Suprapubic skin (tissue), 4 donors: ENCODE measurements at regions not wholly inside any gene's neighbourhood (a gene's known extent, or its start where the extent isn't known, plus 50 kb on each side); places are given as distances from the start of the nearest gene placed in this dataset.

ENCODE experiments used
- DNase-seq, 2 donors: peaks; one replicate each; pipeline ENCODE4 v3.0.0-alpha.2; 2019; ENCODE audit warnings: low spot score in 2 of 2
- H3K27ac ChIP-seq: fragments of 200-600 bp; sonication (generic); one replicate; pipeline ENCODE4 v1.5.1; 2019
- H3K27me3 ChIP-seq: fragments of 200-600 bp; sonication (generic); one replicate; pipeline ENCODE4 v1.5.1; 2019
- H3K36me3 ChIP-seq: fragments of 200-600 bp; sonication (generic); one replicate; pipeline ENCODE4 v1.5.1; 2019
- H3K4me1 ChIP-seq: fragments of 200-600 bp; sonication (generic); one replicate; pipeline ENCODE4 v1.5.1; 2019
- H3K4me3 ChIP-seq: fragments of 200-600 bp; sonication (generic); one replicate; pipeline ENCODE4 v1.5.1; 2019; ENCODE audit warnings: mild to moderate bottlenecking
- H3K9me3 ChIP-seq: fragments of 200-600 bp; sonication (generic); one replicate; pipeline ENCODE4 v1.5.1; 2019
- EP300 ChIP-seq: sonication (generic); formaldehyde crosslinking; IDR thresholded peaks from one replicate; pipeline ENCODE4 v1.6.1; 2017; ENCODE audit warnings: antibody characterized with exemption
- POLR2A ChIP-seq, 2 donors: fragments of 450-650 bp; IDR thresholded peaks; one replicate each; pipeline ENCODE4 v1.6.1; 2017; ENCODE audit warnings: antibody characterized with exemption in 2 of 2, mild to moderate bottlenecking in 2 of 2, moderate library complexity in 2 of 2
- POLR2AphosphoS5 ChIP-seq, 3 donors: sonication (generic); formaldehyde crosslinking; IDR thresholded peaks; one replicate each; pipeline ENCODE4 v1.6.1; 2017; ENCODE audit warnings: antibody characterized with exemption in 3 of 3
- WGBS: methylation state at CpG from one replicate; pipeline ENCODE4 v1.1.5; 2018; 5-methylcytosine and 5-hydroxymethylcytosine counted together
- TF ChIP-seq, protein P1 (sequence below), 2 donors: fragments of 200-600 bp in 1 of 2; fragments of 450-650 bp in 1 of 2; sonication (generic) in 1 of 2; IDR thresholded peaks; one replicate each; pipeline ENCODE4 v1.5.1; 2016 to 2019; ENCODE audit warnings: antibody characterized with exemption in 2 of 2, mild to moderate bottlenecking in 1 of 2, moderate library complexity in 1 of 2

DNA sequence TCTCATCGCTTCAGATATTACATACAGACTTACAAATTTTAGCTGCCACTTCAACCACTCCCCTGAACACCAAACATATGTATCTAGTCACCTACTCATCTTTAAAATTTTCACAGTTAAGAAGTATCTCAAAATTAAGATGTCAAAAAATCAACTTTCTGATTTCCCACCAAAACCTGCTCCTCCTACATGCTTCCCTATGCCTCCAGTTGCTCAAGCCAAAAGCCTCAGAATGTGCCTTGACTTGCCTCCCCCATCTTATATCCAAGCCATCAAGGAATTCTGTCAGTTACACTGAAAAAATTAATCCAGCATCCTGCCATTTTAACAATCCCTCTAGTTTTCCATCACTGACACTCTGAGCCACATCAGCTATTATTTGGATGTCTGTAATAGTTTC lies 85.0 kb downstream of the SPRY2 start:
- Histone ChIP-seq H3K4me3 (no peak overlapping the region), H3K36me3 (no peaks in the 10 kb centered on the region), H3K4me1 (no peaks in the 10 kb centered on the region), H3K27me3 (no peaks in the 10 kb centered on the region), H3K27ac (no peak overlapping the region), H3K9me3 (no peaks in the 10 kb centered on the region)
- DNase-seq: no peak
- TF ChIP-seq POLR2AphosphoS5 (IDR thresholded peaks at IDR 0.05) (no peak), POLR2A (IDR thresholded peaks at IDR 0.05) (no peak), EP300 (no peak)
- TF ChIP-seq, protein P1, sequence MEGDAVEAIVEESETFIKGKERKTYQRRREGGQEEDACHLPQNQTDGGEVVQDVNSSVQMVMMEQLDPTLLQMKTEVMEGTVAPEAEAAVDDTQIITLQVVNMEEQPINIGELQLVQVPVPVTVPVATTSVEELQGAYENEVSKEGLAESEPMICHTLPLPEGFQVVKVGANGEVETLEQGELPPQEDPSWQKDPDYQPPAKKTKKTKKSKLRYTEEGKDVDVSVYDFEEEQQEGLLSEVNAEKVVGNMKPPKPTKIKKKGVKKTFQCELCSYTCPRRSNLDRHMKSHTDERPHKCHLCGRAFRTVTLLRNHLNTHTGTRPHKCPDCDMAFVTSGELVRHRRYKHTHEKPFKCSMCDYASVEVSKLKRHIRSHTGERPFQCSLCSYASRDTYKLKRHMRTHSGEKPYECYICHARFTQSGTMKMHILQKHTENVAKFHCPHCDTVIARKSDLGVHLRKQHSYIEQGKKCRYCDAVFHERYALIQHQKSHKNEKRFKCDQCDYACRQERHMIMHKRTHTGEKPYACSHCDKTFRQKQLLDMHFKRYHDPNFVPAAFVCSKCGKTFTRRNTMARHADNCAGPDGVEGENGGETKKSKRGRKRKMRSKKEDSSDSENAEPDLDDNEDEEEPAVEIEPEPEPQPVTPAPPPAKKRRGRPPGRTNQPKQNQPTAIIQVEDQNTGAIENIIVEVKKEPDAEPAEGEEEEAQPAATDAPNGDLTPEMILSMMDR (IDR thresholded peaks at IDR 0.05): no peak
- 97% methylated on average over 1 of the region's 1 CpG for WGBS

DNA sequence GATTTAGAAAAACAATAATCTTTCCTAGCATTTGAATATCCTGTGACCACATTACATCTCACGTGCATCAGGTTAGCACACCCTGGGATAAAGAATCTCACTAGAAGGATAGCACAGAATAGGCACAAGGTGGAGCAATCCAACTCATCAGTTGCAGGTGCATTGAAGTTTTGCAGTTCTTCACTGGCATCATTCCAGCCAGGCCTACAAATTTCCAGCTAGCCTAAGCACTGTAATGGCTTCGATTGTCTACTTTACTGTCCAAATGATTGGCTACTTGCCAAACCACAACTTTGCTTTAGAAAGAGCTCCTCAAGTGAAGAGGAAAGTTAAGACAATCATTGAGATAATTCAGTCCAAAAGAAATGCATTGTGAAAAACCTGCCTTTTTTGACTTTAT lies 89.5 kb downstream of the SPRY2 start:
- Histone ChIP-seq H3K27me3 (no peaks in the 10 kb centered on the region), H3K9me3 (no peaks in the 10 kb centered on the region), H3K27ac (no peak overlapping the region), H3K4me1 (no peaks in the 10 kb centered on the region), H3K4me3 (no peak overlapping the region), H3K36me3 (no peaks in the 10 kb centered on the region)
- DNase-seq: no peak
- 39% methylated on average over 2 of the region's 2 CpGs for WGBS
- TF ChIP-seq, protein P1 (IDR thresholded peaks at IDR 0.05): no peak
- no peak for TF ChIP-seq POLR2AphosphoS5 (IDR thresholded peaks at IDR 0.05)
- no peak for TF ChIP-seq EP300
- no peak for TF ChIP-seq POLR2A (IDR thresholded peaks at IDR 0.05)

GRCh38 chr13:80250213-80250810 lies 90.6 kb downstream of the SPRY2 start:
- no peak for TF ChIP-seq EP300
- no peak for TF ChIP-seq POLR2A (IDR thresholded peaks at IDR 0.05)
- Histone ChIP-seq H3K4me3 (peak overlapping the region; percentile 8), H3K4me1 (no peaks in the 10 kb centered on the region), H3K27ac (no peak overlapping the region), H3K9me3 (no peaks in the 10 kb centered on the region), H3K27me3 (no peaks in the 10 kb centered on the region), H3K36me3 (no peaks in the 10 kb centered on the region)
- WGBS: 52% methylated on average over 7 of the region's 7 CpGs
- DNase-seq: no peak

DNA sequence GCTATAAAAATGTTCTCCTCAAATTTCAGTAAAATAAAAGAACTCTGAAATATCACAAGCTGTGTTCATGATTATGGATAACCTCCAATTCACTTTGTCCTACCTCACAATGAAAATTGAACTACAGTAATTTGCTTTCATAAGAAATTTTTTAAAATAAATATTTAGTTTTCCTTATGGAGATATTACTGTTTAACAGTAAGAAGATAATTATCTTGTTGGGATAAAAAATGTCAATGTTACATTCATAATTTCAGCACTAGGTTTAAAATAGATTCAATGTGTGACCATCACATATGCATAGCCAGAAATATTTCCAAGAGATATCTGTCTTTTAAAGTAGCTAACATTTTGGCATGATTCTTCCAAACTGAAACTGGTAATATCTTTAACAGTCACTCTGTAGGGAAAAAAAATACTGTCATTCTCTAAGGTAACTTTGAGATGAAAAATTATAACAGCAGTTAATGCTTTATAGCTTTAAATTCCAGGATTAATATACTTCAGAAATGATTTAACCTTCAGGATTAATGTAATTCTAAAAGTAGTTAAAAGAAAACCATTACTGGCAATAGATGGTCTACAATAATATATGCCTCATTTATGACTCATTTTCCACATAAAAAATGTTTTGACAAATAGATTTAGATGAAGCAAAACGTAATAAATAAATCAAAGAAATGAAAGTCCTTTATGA lies 91.3 kb downstream of the SPRY2 start:
- Histone ChIP-seq H3K27ac (no peak overlapping the region), H3K9me3 (no peaks in the 10 kb centered on the region), H3K36me3 (no peaks in the 10 kb centered on the region), H3K27me3 (no peaks in the 10 kb centered on the region), H3K4me3 (no peak overlapping the region), H3K4me1 (no peaks in the 10 kb centered on the region)
- 22% methylated on average over 1 of the region's 1 CpG for WGBS
- TF ChIP-seq, protein P1 (IDR thresholded peaks at IDR 0.05): no peak
- no peak for DNase-seq

- Histone ChIP-seq H3K36me3 (no peaks in the 10 kb centered on the region), H3K4me1 (no peaks in the 10 kb centered on the region), H3K27ac (no peak overlapping the region), H3K4me3 (no peak overlapping the region), H3K9me3 (no peaks in the 10 kb centered on the region), H3K27me3 (no peaks in the 10 kb centered on the region)
- TF ChIP-seq, protein P1 (IDR thresholded peaks at IDR 0.05): no peak
- TF ChIP-seq POLR2A (IDR thresholded peaks at IDR 0.05): no peak
- no peak for TF ChIP-seq POLR2AphosphoS5 (IDR thresholded peaks at IDR 0.05)
- TF ChIP-seq EP300: no peak
- WGBS: 46% methylated on average over 4 of the region's 4 CpGs
- DNase-seq: no peak
Measured at GRCh38 chr13:80245162-80245733, 95.7 kb downstream of the SPRY2 start.
